H9 (cell line): ENCODE measurements at regions not wholly inside any gene's neighbourhood (a gene's known extent, or its start where the extent isn't known, plus 50 kb on each side); places are given as distances from the start of the nearest gene placed in this dataset.

Experiments
- DNase-seq: peaks from one replicate; pipeline ENCODE4 v3.0.0-alpha.2; 2017
- H2AFZ ChIP-seq: one replicate; pipeline ENCODE4 v1.6.1; 2013; ENCODE audit warnings: mild to moderate bottlenecking, low read length, control low read depth, moderate library complexity
- H2AK5ac ChIP-seq: 2 replicates; pipeline ENCODE4 v1.6.1; 2013; ENCODE audit warnings: low read length, control low read depth, mixed read lengths; ENCODE audit not compliant: insufficient read length
- H2BK120ac ChIP-seq: one replicate; pipeline ENCODE4 v1.6.1; 2013; ENCODE audit warnings: low read depth, mild to moderate bottlenecking, low read length, control low read depth, inconsistent platforms; ENCODE audit not compliant: poor library complexity, severe bottlenecking
- H2BK12ac ChIP-seq: 2 replicates; pipeline ENCODE4 v1.6.1; 2013; ENCODE audit warnings: low read length, control low read depth, mixed read lengths, low read depth; ENCODE audit not compliant: insufficient read length
- H2BK15ac ChIP-seq: 2 replicates; pipeline ENCODE4 v1.6.1; 2013; ENCODE audit warnings: low read depth, low read length, control low read depth
- H2BK20ac ChIP-seq: one replicate; pipeline ENCODE4 v1.6.1; 2013; ENCODE audit warnings: low read depth, mild to moderate bottlenecking, low read length, control low read depth, inconsistent platforms; ENCODE audit not compliant: poor library complexity, severe bottlenecking
- H2BK5ac ChIP-seq: 2 replicates; pipeline ENCODE4 v1.6.1; 2013; ENCODE audit warnings: low read length, control low read depth, mixed read lengths; ENCODE audit not compliant: insufficient read length
- H3K14ac ChIP-seq: 2 replicates; pipeline ENCODE4 v1.6.1; 2013; ENCODE audit warnings: low read length, control low read depth; ENCODE audit not compliant: insufficient read depth
- H3K18ac ChIP-seq: 2 replicates; pipeline ENCODE4 v1.6.1; 2013; ENCODE audit warnings: low read depth, mild to moderate bottlenecking, mixed read lengths, low read length, control low read depth; ENCODE audit not compliant: insufficient read length
- H3K23ac ChIP-seq: 2 replicates; pipeline ENCODE4 v1.6.1; 2013; ENCODE audit warnings: low read length, control low read depth, mixed read lengths, low read depth; ENCODE audit not compliant: insufficient read length
- H3K23me2 ChIP-seq: 2 replicates; pipeline ENCODE4 v1.6.1; 2013; ENCODE audit warnings: low read depth, mild to moderate bottlenecking, mixed read lengths, low read length, control low read depth; ENCODE audit not compliant: insufficient read length, poor library complexity, severe bottlenecking
- H3K27ac ChIP-seq: 2 replicates; pipeline ENCODE4 v1.5.1; 2013; ENCODE audit warnings: low read length, control low read depth, mixed read lengths, low read depth; ENCODE audit not compliant: insufficient read length
- H3K27me3 ChIP-seq: 2 replicates; pipeline ENCODE4 v1.6.1; 2013; ENCODE audit warnings: low read length, control low read depth, inconsistent platforms; ENCODE audit not compliant: insufficient read depth
- H3K4ac ChIP-seq: 2 replicates; pipeline ENCODE4 v1.6.1; 2013; ENCODE audit warnings: low read depth, mild to moderate bottlenecking, control low read depth, inconsistent platforms, low read length, moderate library complexity
- H3K4me1 ChIP-seq: 2 replicates; pipeline ENCODE4 v1.6.1; 2013; ENCODE audit warnings: low read length, control low read depth, inconsistent platforms; ENCODE audit not compliant: insufficient read depth
- H3K4me2 ChIP-seq: 2 replicates; pipeline ENCODE4 v1.6.1; 2013; ENCODE audit warnings: low read length, control low read depth, mixed read lengths; ENCODE audit not compliant: insufficient read length, insufficient read depth
- H3K56ac ChIP-seq: 2 replicates; pipeline ENCODE4 v1.6.1; 2013; ENCODE audit warnings: low read depth, mild to moderate bottlenecking, mixed read lengths, low read length, control low read depth; ENCODE audit not compliant: insufficient read length
- H3K79me1 ChIP-seq: 2 replicates; pipeline ENCODE4 v1.6.1; 2013; ENCODE audit warnings: low read depth, mild to moderate bottlenecking, moderate library complexity, low read length, control low read depth, inconsistent platforms; ENCODE audit not compliant: insufficient read depth, poor library complexity, severe bottlenecking
- H3K79me2 ChIP-seq: 2 replicates; pipeline ENCODE4 v1.6.1; 2013; ENCODE audit warnings: low read length, control low read depth, inconsistent platforms; ENCODE audit not compliant: insufficient read depth
- H3K9ac ChIP-seq: 2 replicates; pipeline ENCODE4 v1.6.1; 2013; ENCODE audit warnings: low read length, control low read depth, mixed read lengths; ENCODE audit not compliant: insufficient read length; ENCODE audit errors: extremely low read depth
- H3K9me3 ChIP-seq: one replicate; pipeline ENCODE4 v1.6.1; 2013; ENCODE audit warnings: low read depth, low read length, inconsistent platforms; ENCODE audit not compliant: control insufficient read depth
- H3T11ph ChIP-seq: one replicate; pipeline ENCODE4 v1.6.1; 2013; ENCODE audit warnings: mild to moderate bottlenecking, low read length, control low read depth, inconsistent platforms
- H4K20me1 ChIP-seq: one replicate; pipeline ENCODE4 v1.6.1; 2013; ENCODE audit not compliant: control insufficient read depth, insufficient read length, insufficient read depth
- H4K5ac ChIP-seq: 2 replicates; pipeline ENCODE4 v1.6.1; 2013; ENCODE audit warnings: low read depth, mild to moderate bottlenecking, mixed read lengths, low read length, control low read depth; ENCODE audit not compliant: insufficient read length
- H4K8ac ChIP-seq: replicated peaks from 2 replicates; pipeline ENCODE4 v1.6.1; 2013; ENCODE audit warnings: low read length, control low read depth, mixed read lengths, low read depth; ENCODE audit not compliant: insufficient read length
- H4K91ac ChIP-seq: 2 replicates; pipeline ENCODE4 v1.6.1; 2013; ENCODE audit warnings: low read depth, mild to moderate bottlenecking, moderate library complexity, mixed read lengths, low read length, control low read depth; ENCODE audit not compliant: insufficient read length
- H3K27ac Mint-ChIP-seq, 3 experiments: 2 replicates in 2 of 3; 3 replicates in 1 of 3; pipeline ENCODE4 v1.8.0; 2020 to 2021; ENCODE audit warnings: mixed read lengths in 3 of 3, mild to moderate bottlenecking in 1 of 3, moderate library complexity in 1 of 3
- H3K27me3 Mint-ChIP-seq: 2 replicates; pipeline ENCODE4 v1.8.0; 2021; ENCODE audit warnings: low read depth, mild to moderate bottlenecking, moderate library complexity, mixed read lengths
- H3K36me3 Mint-ChIP-seq, 3 experiments: 2 replicates in 2 of 3; 3 replicates in 1 of 3; pipeline ENCODE4 v1.8.0; 2020 to 2021; ENCODE audit warnings: low read depth in 3 of 3, mixed read lengths in 3 of 3; ENCODE audit not compliant: insufficient read depth in 1 of 3
- H3K4me1 Mint-ChIP-seq, 2 experiments: 2 replicates each; pipeline ENCODE4 v1.8.0; 2020; ENCODE audit warnings: mixed read lengths in 2 of 2
- H3K4me3 Mint-ChIP-seq, 2 experiments: 2 replicates in 1 of 2; 3 replicates in 1 of 2; pipeline ENCODE4 v1.8.0; 2020 to 2021; ENCODE audit warnings: mild to moderate bottlenecking in 2 of 2, mixed read lengths in 2 of 2, moderate library complexity in 1 of 2
- H3K9me3 Mint-ChIP-seq, 2 experiments: 2 replicates in 1 of 2; 3 replicates in 1 of 2; pipeline ENCODE4 v1.8.0; 2020; ENCODE audit warnings: mild to moderate bottlenecking in 2 of 2, mixed read lengths in 2 of 2, moderate library complexity in 1 of 2
- CTCF ChIP-seq: fragments of 200-600 bp; sonication (generic); conservative IDR thresholded peaks from 3 replicates; pipeline ENCODE4 v1.8.0; 2021; ENCODE audit warnings: antibody characterized with exemption, mild to moderate bottlenecking
- WGBS: extraction: QIAGEN DNeasy Blood & Tissue Kit; methylation state at CpG from one replicate; pipeline ENCODE4 v1.1.7; 2013; ENCODE audit warnings: missing lambda C conversion rate, low lambda C conversion rate, mixed read lengths; ENCODE audit not compliant: insufficient read length; ENCODE audit errors: extremely low coverage; 5-methylcytosine and 5-hydroxymethylcytosine counted together

DNA sequence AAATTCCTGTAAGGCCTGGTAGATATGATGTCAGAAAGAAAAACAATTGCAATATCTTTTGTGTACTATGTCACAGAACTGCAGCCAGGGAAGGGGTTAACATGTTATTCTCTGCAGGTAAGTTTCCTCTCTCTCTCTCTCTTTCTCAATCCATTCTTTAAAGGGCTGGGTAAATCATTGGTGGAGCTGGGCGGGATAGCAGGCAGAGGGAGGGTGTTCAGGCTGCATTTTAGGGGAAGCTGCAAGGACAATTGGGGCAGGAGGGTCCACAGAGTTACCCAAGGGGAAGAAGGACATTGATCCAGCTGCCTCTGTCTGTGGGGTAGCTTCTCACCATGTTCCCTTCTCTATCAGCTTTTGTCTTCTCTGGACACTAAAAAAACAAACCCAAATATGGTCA is 153.9 kb upstream of the BMPER start:
- Histone ChIP-seq H3T11ph (no peak overlapping the region), H4K20me1 (no peaks in the 10 kb centered on the region), H3K4me2 (no peak overlapping the region), H4K91ac (no peak overlapping the region), H4K5ac (no peak overlapping the region), H3K27ac (no peak overlapping the region), H3K18ac (no peak overlapping the region), H2BK20ac (no peak overlapping the region), H2BK120ac (no peak overlapping the region), H3K23ac (no peak overlapping the region), H3K4me1 (no peaks in the 10 kb centered on the region), H3K14ac (no peak overlapping the region), H2BK5ac (no peak overlapping the region), H3K9me3 (no peaks in the 10 kb centered on the region), H2BK12ac (no peak overlapping the region), H3K79me1 (no peaks in the 10 kb centered on the region), H2BK15ac (no peak overlapping the region), H2AFZ (no peak overlapping the region), H4K8ac (no peak overlapping the region), H3K9ac (no peak overlapping the region), H3K79me2 (no peaks in the 10 kb centered on the region), H3K27me3 (no peaks in the 10 kb centered on the region), H2AK5ac (no peak overlapping the region), H3K4ac (no peak overlapping the region), H3K56ac (no peak overlapping the region), H3K23me2 (no peaks in the 10 kb centered on the region)
- no peak for DNase-seq
- H3K4me3 Mint-ChIP-seq = no peak overlapping the region
- peak overlapping the region in 2 of 3 experiments; percentile 4 to 54; a peak in 5 of 7 replicates for H3K27ac Mint-ChIP-seq
- H3K4me1 Mint-ChIP-seq = peaks cover 11 to 27% of the 10 kb centered on the region in 2 experiments
- no CpG with 5 or more reads among the region's 1 CpG for WGBS
- no peaks in the 10 kb centered on the region; the same call in 1 of the 2 replicates for H3K27me3 Mint-ChIP-seq
- no peaks in the 10 kb centered on the region for H3K36me3 Mint-ChIP-seq
- no peak for TF ChIP-seq CTCF
- peaks cover 3% of the 10 kb centered on the region in 2 experiments; a peak in 1 of 5 replicates for H3K9me3 Mint-ChIP-seq
